ENCODE measurements at regions not wholly inside any gene's neighbourhood (a gene's known extent, or its start where the extent isn't known, plus 50 kb on each side); places are given as distances from the start of the nearest gene placed in this dataset.

DNA sequence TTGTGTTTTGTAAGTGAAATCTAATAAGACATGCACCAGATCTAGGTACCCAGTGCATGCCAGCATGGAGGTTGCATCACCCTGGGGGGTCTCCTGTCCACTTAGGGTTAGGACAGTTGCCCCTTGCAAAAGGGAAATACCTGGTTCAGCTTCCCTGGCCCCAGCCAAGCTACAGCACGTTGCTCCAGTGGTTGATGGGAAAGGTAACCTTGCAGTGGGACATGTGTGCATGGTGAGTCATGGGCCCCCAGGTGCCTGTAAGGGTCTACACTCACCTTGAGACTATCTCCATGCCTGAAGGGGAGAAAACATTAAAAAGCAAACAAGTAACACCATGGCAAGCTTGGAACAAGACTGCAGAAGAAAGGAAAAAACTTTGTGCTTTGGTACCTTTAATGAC is 143.9 kb downstream of the LSM5 start:
- no peak for DNase-seq

DNA sequence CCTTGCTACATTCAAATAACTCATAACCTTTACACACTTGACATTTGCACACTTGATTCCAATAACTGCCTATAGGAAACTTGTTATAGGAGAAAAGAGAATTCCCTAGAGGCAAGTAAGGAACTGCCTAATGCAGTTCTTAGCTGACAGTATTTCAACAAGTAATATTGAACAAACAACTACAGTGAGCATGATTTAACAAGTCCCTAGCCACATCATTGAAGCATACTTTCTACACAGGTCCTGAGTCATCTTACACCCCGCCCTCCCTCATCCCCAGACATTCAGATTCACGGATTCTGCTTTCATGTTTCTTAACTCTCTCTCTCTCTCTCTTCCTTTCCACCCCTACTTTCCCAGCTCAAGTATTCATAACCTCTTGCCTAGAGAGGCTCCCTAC is 153.5 kb downstream of the LSM5 start:
- DNase-seq = no peak

GRCh38 chr7:32335107-32335506 is 155.1 kb downstream of the LSM5 start:
- DNase-seq = no peak

DNA sequence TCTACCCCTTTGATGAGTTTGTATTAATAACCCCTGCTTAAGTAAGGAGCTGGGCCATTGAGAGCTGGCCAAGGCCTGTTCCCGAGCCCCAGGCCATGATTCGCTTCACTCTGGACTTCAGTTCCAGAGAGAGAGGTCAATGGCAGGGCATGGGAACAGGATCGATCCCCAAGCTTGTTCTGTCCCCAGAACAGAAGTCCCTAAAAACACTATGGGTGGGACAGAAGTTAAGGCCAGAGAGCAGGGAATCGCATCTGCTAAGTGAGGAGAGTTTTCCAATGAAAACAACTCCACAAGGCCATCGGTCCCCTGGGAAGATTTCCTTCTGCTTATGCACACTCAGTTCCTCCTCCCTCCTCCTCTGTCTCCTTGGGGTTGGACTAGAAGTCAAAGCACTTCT is 159.6 kb downstream of the LSM5 start:
- no peak for DNase-seq

- DNase-seq = no peak
Measured at GRCh38 chr7:32326078-32326477, 164.1 kb downstream of the LSM5 start.

DNA sequence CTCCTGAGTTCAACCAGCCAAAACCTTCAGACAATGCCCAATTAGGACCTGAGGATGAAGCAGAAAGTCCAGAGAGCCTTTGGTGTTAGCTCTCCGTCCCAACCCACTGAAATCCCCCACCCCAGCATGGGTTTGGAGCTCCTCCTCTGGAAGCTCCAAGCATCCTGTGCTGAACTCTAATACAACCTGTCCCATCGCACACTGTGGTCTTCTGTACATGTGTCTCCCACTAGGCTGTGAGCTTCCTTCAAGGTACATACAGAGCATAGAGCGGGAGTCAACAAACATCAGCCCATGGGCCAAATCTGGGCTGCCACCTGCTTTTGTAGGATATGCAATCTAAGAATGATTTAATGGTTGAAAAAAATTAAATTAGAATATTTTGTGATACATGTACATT is 166.5 kb downstream of the LSM5 start:
- no peak for DNase-seq

GRCh38 chr7:32319012-32319382 is 171.2 kb downstream of the LSM5 start:
- no peak for DNase-seq

DNA sequence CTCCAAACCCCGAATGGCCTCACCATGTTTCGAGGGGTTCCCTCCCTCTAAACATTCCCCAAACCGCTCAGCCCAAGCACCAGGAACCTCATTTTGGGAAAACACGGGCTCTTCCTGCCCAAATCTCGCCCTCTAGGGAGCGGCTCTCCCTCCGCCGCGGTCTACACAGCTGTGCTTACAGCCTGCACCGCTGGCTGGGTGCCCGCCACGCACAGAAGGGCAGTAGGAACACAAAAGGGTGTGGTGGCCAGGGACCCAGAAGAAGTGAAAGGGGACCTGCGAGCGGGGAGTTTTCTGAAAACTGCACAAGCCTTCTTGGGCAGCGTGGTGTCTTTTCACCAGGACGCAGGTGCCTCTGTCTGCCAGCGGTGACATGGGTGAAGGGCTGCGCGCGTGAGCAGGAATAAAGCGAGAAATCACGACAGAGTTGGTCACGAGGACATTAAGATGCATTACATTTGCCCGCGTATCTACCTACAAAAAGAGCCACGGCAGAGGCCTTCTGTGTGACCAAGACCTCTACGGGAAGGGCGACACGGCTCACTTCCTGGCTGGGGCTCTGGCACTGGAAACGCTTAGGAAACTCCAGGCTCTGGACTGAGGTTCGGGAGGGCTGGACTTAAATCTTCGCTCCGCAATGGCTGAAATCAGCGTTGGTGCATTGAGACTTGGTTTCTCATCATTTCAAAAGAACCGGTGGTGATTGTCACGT is 171.7 kb downstream of the LSM5 start:
- DNase-seq = no peak

GRCh38 chr7:32316839-32317238 is 173.3 kb downstream of the LSM5 start:
- DNase-seq = no peak

GRCh38 chr7:32314761-32315160 is 175.4 kb downstream of the LSM5 start:
- no peak for DNase-seq

DNA sequence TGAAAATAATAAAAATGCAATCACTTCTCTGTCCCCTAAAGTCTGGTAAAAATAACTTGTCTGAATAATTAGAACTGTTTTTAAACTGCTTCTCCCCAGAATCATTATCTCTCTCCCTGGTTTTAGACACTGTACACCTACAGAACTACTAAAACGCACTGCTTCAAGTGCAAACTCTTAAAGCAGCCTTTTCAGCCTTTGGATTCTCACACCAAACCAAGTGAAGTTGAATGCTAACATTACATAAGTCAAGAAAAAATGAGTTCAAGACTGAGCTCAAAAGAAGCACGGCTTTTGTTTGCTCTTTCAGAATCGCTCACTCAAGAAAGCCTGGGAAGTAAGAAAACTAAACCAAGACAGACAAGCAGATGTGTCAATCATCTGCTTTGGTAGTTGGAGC is 188.8 kb downstream of the LSM5 start:
- no peak for DNase-seq

GRCh38 chr7:32299133-32299702 is 191.0 kb downstream of the LSM5 start:
- no peak for DNase-seq

DNA sequence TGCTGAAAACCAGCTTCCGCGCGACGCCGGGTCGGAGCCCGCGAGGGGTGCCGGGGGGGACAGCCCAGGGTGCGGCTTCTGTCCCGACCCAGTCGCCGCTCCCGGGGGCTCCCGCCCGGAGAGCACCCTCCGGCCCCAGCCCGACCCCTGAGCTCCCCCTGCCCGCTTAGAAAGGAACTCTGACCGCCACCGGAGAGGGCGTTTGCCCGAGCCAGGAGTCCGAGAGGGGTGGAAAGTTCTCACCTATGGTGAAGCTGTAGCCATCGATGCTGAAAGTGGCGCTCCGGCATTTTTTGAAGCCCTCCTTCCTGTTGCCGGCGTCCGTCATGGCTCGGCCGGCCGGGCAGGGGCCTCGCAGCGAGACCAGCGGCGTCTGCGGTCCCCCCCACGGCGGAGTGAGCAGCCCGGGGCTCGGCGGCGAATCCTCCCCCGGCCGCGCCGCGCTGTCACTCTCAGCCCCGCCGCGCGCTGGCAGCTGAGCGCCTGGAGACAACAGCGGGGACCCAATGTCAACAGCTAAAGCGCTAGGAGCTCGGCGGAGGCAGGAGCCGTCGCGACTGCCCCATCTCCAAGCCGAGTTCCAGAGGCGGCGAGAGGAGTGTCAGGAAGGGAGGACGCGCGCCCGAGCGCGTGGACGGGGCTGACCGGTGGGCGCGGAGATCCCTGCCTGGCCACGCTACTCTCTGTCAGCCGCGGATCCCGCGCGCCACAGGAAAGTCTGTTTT is 191.6 kb downstream of the LSM5 start:
- DNase-seq = no peak

GRCh38 chr7:32293833-32294232 is 196.3 kb downstream of the LSM5 start:
- no peak for DNase-seq

- DNase-seq = no peak
Measured at GRCh38 chr7:32289651-32290414, 200.3 kb downstream of the LSM5 start.

- no peak for DNase-seq
Measured at GRCh38 chr7:32285698-32286097, 204.5 kb downstream of the LSM5 start.

- DNase-seq = no peak
Measured at GRCh38 chr7:32283546-32283945, 206.6 kb downstream of the LSM5 start.

DNA sequence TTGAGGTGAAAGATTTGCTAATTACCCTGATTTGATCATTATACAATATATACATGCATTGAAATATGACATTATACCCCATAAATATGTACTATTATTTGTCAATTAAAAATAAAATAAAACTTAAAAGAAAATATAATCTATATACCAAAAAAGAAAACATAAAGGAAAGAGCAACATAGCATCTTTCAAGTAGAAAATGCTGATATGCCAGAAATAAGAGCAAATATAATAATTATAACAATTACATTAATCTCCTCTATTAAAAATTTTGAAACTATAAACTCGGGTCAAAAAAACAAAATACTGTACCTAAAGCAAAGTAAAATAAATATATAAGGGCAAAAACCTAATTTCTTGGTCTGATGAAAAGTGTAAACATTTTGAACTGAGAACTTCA is 209.3 kb upstream of the PDE1C start:
- no peak for DNase-seq

DNA sequence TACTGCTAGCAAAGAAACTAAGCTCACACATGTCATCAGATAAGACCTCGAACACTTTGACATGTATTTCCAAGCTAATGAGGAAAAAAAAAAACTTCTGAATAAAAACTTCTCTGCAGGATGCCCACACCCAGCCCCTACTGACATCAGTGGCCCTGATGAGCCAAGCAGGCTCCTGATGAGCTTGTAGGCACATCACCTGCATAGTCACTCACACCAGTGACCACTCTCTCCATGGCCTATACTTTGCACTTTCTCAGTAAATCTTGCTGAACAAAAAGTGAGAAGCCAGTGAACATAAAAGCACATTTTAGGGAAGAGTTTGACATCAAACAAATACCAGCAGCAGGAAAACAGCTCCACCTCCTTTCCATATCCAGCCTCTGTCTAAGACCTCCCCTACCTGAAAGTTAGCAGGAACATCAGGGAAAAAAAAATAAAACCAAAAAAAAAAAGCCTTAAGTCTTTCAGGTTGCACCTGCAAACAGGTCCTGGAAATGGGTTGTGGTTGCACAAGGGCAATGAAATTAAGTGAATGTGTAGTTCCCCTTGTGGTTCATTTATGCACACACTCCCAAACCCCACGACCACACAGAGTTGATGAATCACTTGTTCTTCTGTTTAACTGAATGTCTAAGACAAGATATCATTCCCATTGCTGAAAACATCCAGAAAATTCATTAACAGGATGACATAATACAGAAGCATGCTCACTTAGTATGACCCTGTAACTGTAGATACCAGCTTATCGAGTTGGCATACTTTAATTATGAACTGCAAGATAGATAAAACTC is 205.2 kb upstream of the PDE1C start:
- DNase-seq = no peak

DNA sequence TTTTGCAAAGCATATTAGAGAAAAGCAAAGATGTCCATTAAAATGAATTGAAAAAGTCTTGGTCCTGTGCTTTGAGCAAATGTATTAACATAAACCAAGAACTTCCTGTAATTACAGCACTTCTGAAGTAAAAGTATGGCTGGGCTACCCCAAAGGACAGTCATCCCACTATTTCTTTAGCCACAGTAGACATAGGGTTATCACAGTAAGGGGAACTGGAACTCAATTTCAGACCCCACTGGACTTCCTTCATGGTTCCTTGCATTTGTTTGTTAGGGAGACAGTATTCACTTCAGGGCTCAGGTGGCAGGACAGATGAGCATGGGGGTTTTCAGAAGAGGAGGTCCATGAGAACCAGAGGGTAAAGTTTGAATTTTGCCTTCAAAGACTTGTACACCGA is 203.1 kb upstream of the PDE1C start:
- DNase-seq = no peak

- no peak for DNase-seq
Measured at GRCh38 chr7:32266932-32267475, 196.8 kb upstream of the PDE1C start.

DNA sequence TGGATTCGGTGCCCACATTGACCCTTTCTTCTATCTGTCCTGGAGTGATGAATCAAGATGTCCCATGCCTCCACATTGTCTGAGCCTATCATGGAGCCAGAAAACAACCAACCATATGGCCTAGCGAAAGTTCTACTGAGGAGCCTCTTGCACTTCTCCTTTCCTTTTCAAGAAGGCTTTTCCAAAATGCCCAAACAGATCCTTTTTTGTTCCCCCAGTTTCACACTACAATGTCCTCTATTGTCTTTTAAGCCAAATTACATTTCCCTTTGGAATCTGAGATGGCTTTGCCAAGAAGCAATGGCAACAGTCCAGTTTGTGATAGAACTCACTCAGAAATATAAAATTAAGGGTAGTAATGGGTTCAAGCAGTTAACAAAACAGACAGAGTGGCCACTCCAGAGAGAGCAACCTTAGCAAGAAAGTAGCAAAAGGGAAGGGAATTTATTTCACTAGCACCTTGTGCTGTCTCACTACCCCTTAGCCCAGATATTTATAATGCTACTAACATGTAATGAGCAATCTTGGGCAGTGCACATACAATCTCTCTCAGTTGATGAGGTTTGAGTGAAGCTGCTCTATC is 194.6 kb upstream of the PDE1C start:
- DNase-seq = no peak
